DMS153 (cell line): ENCODE measurements at regions not wholly inside any gene's neighbourhood (a gene's known extent, or its start where the extent isn't known, plus 50 kb on each side); places are given as distances from the start of the nearest gene placed in this dataset.

Experiments used
- DNase-seq: peaks from one replicate; lab custom pipeline; 2025; lab: John Stamatoyannopoulos, UW

GRCh38 chr5:115072266-115073064 is 97.2 kb downstream of the TRIM36 start:
- DNase-seq = no peak

DNA sequence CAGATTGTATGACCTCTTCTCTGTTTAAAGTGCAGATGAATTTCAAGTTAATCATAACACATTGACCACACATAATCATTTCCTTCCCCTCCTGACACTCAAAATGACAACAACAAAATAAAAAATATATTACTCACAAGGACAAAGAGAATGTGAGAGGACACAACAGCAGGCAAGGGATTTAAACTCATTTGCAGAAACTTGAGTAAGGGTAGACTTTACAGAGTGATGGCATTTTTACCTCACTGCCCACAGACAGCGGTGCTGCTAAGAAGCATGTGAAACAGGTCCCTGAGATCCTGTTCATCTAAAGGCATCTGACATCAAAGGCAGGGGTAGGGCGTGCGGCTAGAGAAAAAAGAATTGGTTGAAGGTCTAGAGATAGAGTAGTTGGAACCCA is 99.0 kb downstream of the TRIM36 start:
- no peak for DNase-seq

DNA sequence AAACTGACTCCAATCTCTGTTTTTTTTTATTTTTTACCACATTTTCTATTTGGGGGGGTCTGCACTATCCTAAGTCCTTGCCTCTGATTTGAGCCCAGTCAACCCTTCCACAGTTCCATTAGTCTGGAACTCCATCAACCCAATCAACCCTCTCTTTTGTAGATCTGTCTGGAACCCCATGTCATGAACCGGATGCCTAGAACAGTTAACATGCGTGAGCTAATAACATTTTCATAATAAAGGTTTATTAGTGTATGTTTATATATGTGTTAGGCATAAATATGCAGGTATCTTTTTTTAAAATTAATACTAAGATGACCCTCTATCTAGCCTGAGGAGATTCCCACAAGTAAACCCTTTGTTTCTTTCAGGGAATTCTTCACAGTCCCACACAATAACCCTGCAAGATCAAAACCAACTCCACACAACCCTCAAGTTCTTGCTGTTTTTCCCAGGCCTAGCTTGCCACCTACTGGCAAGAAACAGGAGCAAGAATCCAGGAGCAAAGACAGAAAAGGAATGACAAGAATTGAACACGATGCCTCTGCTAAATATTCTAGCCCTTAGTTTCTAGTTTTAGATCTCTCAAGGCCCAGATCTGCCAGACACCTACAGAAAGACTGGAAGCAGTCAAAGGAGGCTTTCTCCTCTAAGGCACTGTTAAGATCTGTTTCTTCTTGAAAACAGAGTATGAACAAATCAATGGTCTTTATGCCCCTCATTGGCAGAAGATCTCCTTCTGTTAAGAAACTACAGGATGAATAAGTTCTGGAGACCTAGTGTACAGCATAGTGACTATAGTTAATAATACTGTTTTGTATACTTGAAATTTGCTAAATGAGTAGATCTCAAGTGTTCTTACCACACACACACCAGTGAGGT is 100.4 kb downstream of the TRIM36 start:
- DNase-seq = no peak

DNA sequence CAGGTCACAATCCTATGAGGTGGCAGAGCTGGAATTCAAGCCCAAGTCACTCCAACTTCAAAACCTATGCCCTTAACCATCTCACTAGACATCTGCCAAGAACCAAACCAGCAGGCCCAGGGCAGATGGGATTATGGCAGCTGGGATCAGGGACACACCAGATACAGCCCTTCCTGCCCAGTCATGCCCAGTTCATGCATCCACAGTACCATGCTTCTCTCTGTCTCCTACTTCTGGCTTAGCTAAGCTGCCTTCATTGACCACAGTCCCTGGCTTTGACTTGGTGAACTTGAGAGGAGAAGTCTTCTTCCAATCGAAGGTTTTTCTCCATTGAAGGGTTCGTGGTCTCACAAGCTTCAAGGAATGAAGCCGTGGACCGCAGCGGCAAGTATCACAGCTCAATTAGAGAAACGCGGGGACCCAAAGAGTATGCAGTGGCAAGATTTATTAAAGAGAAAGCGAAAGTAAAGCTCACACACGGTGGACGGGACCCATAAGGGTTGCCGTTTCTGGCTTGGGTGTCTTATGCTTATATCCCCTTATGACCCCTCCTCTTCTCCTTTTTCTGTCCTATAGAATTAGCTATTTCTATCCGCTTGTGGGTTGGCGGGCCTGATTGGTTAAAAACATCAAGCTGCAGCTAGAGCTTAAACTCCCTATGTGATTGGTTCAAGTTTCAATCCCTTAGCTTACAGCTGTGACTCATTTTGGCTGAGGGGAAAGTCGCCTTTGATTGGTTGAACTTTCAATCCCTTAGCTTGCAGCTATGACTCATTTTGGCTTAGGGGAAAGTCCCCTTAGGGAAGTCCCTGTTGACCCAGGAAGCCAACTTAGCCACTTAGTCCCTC is 101.2 kb downstream of the TRIM36 start:
- DNase-seq = peak; percentile 19

GRCh38 chr5:115064380-115064779 is 105.3 kb downstream of the TRIM36 start:
- no peak for DNase-seq

DNA sequence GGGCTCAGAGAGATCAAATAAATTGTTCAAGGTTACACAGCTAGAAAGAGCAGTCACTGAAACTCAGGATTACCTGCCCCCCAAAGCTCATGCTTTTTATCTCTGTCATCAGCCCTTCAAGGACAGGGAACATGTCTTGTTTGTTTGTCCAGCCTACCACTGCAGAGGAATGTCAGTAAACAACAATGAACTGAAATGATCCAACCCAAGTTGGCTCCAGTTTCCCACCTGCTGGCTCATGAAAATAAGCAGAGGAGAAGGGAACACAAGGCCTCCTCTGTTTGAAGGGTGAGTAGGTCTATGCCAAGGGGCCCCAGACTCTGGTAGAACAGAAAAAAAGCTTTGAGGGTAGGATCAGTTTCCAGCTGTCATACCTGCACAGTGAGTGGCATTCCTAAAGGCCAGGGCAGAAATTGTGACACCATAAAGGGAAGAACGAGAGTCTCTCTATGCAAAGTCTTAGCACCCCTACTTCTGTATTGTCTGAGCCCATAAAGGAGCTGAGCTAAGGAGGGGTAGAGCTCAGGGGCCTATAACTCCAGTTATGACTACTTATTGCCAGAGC is 115.2 kb downstream of the TRIM36 start:
- DNase-seq = no peak

DNA sequence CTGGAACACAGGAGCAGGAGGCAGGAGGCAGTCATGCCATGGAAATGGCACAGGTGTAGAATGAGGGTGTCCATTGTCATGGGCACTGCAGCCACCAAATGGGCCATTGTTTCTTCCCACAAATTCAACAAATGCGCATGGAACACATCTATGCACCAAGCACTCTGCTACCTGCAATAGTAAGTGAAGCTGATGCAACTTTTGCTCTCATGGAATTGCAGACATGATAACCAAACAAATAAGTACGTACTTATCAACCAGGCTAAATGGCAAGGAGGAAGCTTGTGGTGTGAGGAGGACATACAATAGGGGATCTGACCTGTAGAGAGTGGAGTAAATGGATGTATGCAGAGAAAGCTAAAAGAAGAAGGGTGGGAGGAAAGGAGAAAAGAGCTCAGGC is 116.8 kb downstream of the TRIM36 start:
- DNase-seq = no peak

DNA sequence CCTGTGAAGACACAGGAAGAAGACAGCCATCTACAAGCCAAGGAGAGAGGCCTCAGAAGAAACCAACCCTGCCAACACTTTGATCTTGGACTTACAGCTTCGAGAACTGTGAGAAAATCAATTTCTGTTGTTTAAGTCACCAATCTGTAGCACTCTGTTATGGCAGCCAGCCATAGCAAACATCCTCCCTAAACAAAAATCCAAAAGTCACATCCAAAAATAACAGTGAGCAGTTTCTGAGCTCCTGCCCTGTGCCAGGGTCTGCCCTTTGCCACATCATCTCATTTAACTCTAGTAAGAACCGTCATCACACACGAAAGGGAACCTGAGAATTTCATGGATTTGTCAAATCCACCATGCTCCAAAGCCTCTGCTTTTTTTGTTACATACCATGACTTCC is 118.8 kb downstream of the TRIM36 start:
- DNase-seq = no peak

DNA sequence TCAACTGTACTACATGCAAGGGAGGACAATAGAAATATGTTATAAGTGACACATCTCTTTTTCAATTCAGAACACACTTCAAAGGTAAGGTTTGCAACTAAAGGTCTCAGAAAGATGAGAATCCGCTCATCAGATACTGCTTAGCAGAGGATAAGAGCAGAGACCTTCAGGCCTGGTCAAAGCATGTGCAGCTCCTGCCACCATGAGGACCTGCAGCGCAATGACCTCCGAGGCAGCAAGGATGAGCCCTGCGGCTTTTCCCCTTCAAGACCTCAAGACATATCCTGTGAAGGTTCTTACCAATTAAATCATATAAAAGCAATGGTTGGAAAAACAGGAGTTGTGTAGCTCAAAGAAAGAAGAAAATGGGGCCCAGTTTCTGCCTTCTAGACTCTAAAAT is 135.8 kb downstream of the TRIM36 start:
- no peak for DNase-seq

DNA sequence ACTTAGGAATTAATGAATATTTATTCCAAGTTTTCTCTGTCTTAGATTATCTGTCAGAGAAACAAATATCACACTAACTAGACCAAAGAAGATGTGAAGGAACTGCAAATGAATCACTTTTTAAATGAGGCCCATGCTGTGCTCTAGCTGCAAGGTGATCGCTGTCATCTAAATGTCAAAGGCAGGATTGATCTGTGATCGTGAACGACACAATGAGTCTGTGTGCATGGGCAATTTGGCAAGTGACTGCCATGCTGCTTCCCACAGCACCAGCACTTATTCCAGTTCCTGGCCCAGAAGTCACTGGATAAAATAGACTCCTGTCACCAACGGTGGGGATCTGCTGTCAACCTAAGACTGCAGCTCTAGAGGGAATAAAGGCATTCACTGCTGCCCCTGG is 141.2 kb downstream of the TRIM36 start:
- DNase-seq = no peak

DNA sequence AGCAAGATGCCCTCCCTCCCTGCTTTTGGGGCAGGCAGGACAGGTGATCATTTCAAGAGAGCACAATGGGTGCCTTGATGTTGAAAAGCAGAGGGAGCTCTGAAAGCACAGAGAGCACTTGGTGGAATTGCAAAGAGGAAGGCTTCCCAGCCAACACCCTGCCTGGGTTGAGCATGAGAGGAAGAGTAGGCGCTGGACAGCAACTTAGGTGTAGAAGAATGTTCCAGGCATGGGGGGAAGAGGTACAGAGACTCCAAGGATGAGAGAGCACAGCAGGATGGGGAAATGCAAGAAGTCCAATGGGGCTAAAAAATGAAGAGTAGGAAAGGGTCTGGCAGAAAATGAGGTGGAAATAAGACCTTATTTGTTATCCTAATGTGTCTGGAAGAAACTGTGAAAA is 144.8 kb downstream of the TRIM36 start:
- no peak for DNase-seq

DNA sequence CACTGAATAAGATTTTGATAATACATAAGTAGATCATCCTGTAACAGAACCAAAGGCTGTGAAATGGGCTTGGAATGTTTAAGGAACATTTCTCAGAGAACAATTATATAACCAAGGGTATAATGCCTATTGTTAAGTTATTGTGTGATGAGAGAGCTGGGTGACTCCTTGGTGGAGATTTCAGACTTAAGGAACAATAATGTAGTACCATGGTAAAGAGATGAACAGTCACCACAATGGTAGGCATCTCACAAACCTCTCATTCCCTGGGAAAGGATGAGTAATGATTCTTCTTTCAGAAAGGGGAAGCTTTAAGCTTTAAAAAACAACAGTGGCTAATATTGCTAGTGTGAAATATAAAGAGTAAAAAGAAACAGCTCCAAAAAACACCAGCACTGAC is 147.4 kb downstream of the TRIM36 start:
- DNase-seq = no peak

DNA sequence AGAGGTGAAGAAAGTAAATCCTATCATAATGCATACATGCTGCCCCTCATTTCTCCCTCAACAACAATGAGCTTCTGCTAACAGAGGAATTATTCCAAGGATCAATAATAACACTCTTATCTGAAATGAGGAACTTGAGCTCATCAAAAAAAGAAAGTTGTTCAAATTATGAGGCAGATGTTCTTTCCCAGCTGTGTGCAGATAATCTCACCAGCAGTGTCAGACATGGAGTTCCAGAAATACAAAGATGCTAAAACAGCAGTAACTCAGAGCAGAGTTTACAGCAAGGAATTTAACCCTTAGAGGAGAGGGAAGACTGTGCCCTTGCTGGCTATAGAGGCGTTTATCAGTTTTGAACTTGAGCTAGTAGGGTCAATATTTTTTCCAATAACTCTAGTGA is 153.1 kb downstream of the TRIM36 start:
- DNase-seq = no peak

DNA sequence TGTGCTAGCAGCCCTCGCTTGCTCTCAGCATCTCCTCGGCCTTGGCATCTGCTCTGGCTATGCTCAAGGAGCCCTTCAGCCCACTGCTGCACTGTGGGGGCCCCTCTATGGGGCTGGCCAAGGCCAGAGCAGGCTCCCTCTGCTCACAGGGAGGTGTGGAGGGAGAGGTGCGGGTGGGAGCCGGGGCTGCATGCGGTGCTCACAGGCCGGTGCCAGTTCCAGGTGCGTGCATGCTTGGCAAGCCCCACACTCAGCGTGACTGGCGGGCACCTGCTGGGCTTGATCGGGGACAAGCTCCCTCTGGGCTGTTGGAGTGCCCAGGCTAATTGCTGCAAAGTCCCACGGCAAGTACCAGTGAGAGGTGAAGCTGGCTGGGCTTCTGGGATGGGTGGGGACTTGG is 170.5 kb downstream of the TRIM36 start:
- DNase-seq = no peak

- DNase-seq = no peak
These were observed 180.2 kb downstream of the TRIM36 start for GRCh38 chr5:114989512-114989911.

DNA sequence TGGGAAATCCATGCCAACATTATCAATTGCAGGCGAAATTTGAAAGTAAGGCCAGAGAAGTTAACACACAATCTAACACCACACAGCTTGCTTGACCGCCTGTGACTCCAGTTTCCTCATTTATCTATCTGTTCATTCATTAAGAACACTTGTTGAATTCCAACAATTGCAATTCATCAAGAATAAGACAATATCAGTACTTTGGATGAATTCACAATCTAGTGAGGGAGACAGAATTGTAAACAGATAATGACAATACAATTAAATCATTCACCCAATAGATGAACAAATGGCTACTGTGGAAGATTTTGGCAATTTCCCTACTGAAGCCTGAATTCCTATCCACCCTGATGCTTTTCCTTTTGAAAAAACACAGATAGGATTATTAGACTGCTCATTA is 181.6 kb downstream of the TRIM36 start:
- no peak for DNase-seq

DNA sequence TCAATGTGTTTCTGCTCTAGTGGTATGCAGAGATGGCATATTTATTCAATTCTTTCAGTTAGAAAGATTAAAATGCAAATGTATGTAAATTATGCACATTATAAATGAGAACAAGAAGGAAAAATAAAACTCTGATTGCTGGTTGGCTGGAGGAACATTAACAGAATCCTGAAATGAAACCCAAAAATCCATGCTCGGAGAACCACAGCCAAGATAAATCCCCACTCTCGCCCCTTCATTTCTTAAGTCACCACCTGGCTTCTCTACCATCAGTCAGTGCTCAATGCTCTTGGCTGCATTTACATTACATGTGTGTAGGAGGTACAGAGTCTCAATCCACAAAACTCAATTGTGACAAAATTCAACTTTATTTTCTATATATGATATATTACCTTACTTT is 184.9 kb downstream of the TRIM36 start:
- no peak for DNase-seq

- DNase-seq = no peak
These were observed 188.6 kb downstream of the TRIM36 start for GRCh38 chr5:114981111-114981510.

GRCh38 chr5:114977979-114978573 is 191.6 kb downstream of the TRIM36 start:
- no peak for DNase-seq

GRCh38 chr5:114969482-114969881 is 200.2 kb downstream of the TRIM36 start:
- DNase-seq = no peak

GRCh38 chr5:114957384-114957783 is 212.3 kb downstream of the TRIM36 start:
- no peak for DNase-seq

- DNase-seq = no peak
These were observed 216.1 kb downstream of the TRIM36 start for GRCh38 chr5:114953565-114953964.
